ENCODE measurements at regions not wholly inside any gene's neighbourhood (a gene's known extent, or its start where the extent isn't known, plus 50 kb on each side); places are given as distances from the start of the nearest gene placed in this dataset.

GRCh38 chr10:55212051-55212450 is 411.0 kb upstream of the PCDH15 start:
- TF ChIP-seq GABPA (IDR thresholded peaks at IDR 0.05; ENCODE audit: borderline replicate concordance, insufficient read depth, low read length), result no peak
- no peak for TF ChIP-seq KDM5A (IDR thresholded peaks at IDR 0.05; ENCODE audit: low read length)
- TF ChIP-seq CTCF (IDR thresholded peaks at IDR 0.05; ENCODE audit: control extremely low read depth in 1 of 3, insufficient read depth in 1 of 3, low read depth in 1 of 3, low read length in 3 of 3), result no peak
- TF ChIP-seq SP1 (IDR thresholded peaks at IDR 0.05; ENCODE audit: low read depth, low read length), result no peak
- no peak for TF ChIP-seq RAD21 (IDR thresholded peaks at IDR 0.05 in 1 of 2, conservative IDR thresholded peaks at IDR 0.05 in 1 of 2; ENCODE audit: low read depth in 2 of 2, low read length in 2 of 2)
- TF ChIP-seq JUND (IDR thresholded peaks at IDR 0.05; ENCODE audit: low read length), result no peak
- no peak for TF ChIP-seq ZNF274 (IDR thresholded peaks at IDR 0.05; ENCODE audit: borderline replicate concordance, extremely low read depth, low read length)
- no peak for TF ChIP-seq TAF1 (IDR thresholded peaks at IDR 0.05; ENCODE audit: low read depth, low read length)
- no peak for TF ChIP-seq POU5F1 (IDR thresholded peaks at IDR 0.05; ENCODE audit: low read depth, low read length)
- no peak for TF ChIP-seq RNF2 (IDR thresholded peaks at IDR 0.05; ENCODE audit: borderline replicate concordance, low read depth, low read length, missing control alignments, poor library complexity, severe bottlenecking)
- Histone ChIP-seq H4K91ac (replicated peaks; ENCODE audit: insufficient read length, low read length) (no peak overlapping the region), H3K4me3 (ENCODE audit: extremely low read depth in 1 of 4, insufficient read depth in 2 of 4, low read depth in 3 of 4, low read length in 4 of 4) (no peak overlapping the region), H3K27me3 (replicated peaks in 1 of 4; ENCODE audit: control insufficient read depth in 3 of 4, extremely low read depth in 1 of 4, insufficient read depth in 3 of 4, low read length in 3 of 4) (no peaks in the 10 kb centered on the region), H3K18ac (ENCODE audit: extremely low read depth, low read length) (no peak overlapping the region), H4K20me1 (replicated peaks in 1 of 2; ENCODE audit: control insufficient read depth in 1 of 2, insufficient read depth in 2 of 2, low read length in 2 of 2) (no peaks in the 10 kb centered on the region), H2BK120ac (replicated peaks; ENCODE audit: low read depth, low read length) (no peak overlapping the region), H3K23me2 (ENCODE audit: low read depth, low read length) (no peaks in the 10 kb centered on the region), H3K4me2 (ENCODE audit: insufficient read depth in 1 of 2, low read depth in 2 of 2, low read length in 2 of 2) (no peak overlapping the region), H2BK5ac (ENCODE audit: low read depth, low read length) (no peak overlapping the region), H2BK15ac (ENCODE audit: low read length) (no peak overlapping the region), H3K14ac (ENCODE audit: insufficient read length) (no peak overlapping the region), H2BK12ac (ENCODE audit: low read depth, low read length) (no peak overlapping the region), H3K9ac (replicated peaks in 1 of 4; ENCODE audit: extremely low read depth in 1 of 4, low read depth in 3 of 4, low read length in 3 of 4) (no peak overlapping the region), H3K27ac (ENCODE audit: low read depth, low read length) (no peak overlapping the region), H3K79me2 (ENCODE audit: control insufficient read depth in 1 of 2, insufficient read depth in 2 of 2, low read length in 2 of 2) (no peaks in the 10 kb centered on the region), H2AK5ac (ENCODE audit: low read depth, low read length) (no peak overlapping the region), H3K4me1 (replicated peaks in 1 of 4; ENCODE audit: control insufficient read depth in 3 of 4, insufficient read depth in 4 of 4, low read length in 3 of 4) (no peaks in the 10 kb centered on the region), H3K9me3 (ENCODE audit: insufficient read depth in 2 of 2, low read depth in 1 of 2, low read length in 1 of 2) (no peaks in the 10 kb centered on the region), H2BK20ac (ENCODE audit: low read length) (no peak overlapping the region), H3K23ac (ENCODE audit: insufficient read length) (no peak overlapping the region), H3K79me1 (ENCODE audit: low read depth, low read length) (no peaks in the 10 kb centered on the region), H3K4ac (replicated peaks; ENCODE audit: insufficient read length, low read depth, low read length) (no peak overlapping the region), H4K8ac (ENCODE audit: extremely low read depth, insufficient read depth, low read length) (no peak overlapping the region), H3K56ac (replicated peaks; ENCODE audit: insufficient read length, low read depth, low read length) (no peak overlapping the region), H2AFZ (ENCODE audit: low read length) (peak overlapping the region; percentile 23; the same call in 1 of the 2 replicates), H4K5ac (ENCODE audit: insufficient read length, low read depth, low read length) (no peak overlapping the region), H3K36me3 (ENCODE audit: control insufficient read depth in 2 of 4, insufficient read depth in 4 of 4, low read length in 3 of 4) (no peaks in the 10 kb centered on the region)
- DNase-seq (ENCODE audit: low read depth in 1 of 2, low spot score in 2 of 2), result no peak
- CTCF ChIA-PET (ENCODE audit: partially characterized antibody), result interaction anchor here (1.0 kb wide), 1 partner anchor 289 kb away, joined by 3 read pairs; no protein-coding TSS in a partner anchor
- POLR2A ChIA-PET (ENCODE audit: partially characterized antibody), result no interaction called here
- FAIRE-seq, result no peak

Measured in H1 (cell line).